ENCODE measurements at regions not wholly inside any gene's neighbourhood (a gene's known extent, or its start where the extent isn't known, plus 50 kb on each side); places are given as distances from the start of the nearest gene placed in this dataset.

GRCh38 chr3:73207946-73208440, 146.5 kb downstream of the EBLN2 start:
- WGBS, 2 donors, result 87 to 89% methylated on average over 3 of the region's 3 CpGs
- intact Hi-C loops (cut with DNase I), result no loop called here
- TF ChIP-seq EP300 (IDR thresholded peaks at IDR 0.05), result no peak

GRCh38 chr3:73210759-73211158, 149.3 kb downstream of the EBLN2 start:
- TF ChIP-seq POLR2AphosphoS5 (IDR thresholded peaks at IDR 0.05) (no peak), POLR2A (IDR thresholded peaks at IDR 0.05) (no peak), EP300 (IDR thresholded peaks at IDR 0.05) (no peak)
- TF ChIP-seq, protein P1, sequence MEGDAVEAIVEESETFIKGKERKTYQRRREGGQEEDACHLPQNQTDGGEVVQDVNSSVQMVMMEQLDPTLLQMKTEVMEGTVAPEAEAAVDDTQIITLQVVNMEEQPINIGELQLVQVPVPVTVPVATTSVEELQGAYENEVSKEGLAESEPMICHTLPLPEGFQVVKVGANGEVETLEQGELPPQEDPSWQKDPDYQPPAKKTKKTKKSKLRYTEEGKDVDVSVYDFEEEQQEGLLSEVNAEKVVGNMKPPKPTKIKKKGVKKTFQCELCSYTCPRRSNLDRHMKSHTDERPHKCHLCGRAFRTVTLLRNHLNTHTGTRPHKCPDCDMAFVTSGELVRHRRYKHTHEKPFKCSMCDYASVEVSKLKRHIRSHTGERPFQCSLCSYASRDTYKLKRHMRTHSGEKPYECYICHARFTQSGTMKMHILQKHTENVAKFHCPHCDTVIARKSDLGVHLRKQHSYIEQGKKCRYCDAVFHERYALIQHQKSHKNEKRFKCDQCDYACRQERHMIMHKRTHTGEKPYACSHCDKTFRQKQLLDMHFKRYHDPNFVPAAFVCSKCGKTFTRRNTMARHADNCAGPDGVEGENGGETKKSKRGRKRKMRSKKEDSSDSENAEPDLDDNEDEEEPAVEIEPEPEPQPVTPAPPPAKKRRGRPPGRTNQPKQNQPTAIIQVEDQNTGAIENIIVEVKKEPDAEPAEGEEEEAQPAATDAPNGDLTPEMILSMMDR (IDR thresholded peaks at IDR 0.05), result no peak
- Histone ChIP-seq H3K36me3 (no peaks in the 10 kb centered on the region), H3K4me1 (no peaks in the 10 kb centered on the region), H3K4me3 (no peak overlapping the region), H3K27me3 (no peaks in the 10 kb centered on the region), H3K27ac (no peak overlapping the region), H3K9me3 (no peaks in the 10 kb centered on the region)
- intact Hi-C loops (cut with DNase I), result no loop called here
- WGBS, 2 donors, result 89 to 93% methylated on average over 3 of the region's 3 CpGs
- DNase-seq, result no peak

More at GRCh38 chr3:73207946-73208440, 146.5 kb downstream of the EBLN2 start:
- no peak for DNase-seq
- Histone ChIP-seq H3K36me3 (no peaks in the 10 kb centered on the region), H3K4me3 (no peak overlapping the region), H3K27ac (no peak overlapping the region), H3K9me3 (no peaks in the 10 kb centered on the region), H3K4me1 (no peaks in the 10 kb centered on the region), H3K27me3 (no peaks in the 10 kb centered on the region)

- H3K27me3 ChIP-seq, result no peaks in the 10 kb centered on the region
- H3K36me3 ChIP-seq, result no peaks in the 10 kb centered on the region
- WGBS, 2 donors, result 67 to 88% methylated on average over 3 of the region's 3 CpGs
- intact Hi-C loops (cut with DNase I), result no loop called here
- no peak overlapping the region for H3K27ac ChIP-seq
- H3K4me1 ChIP-seq, result peaks cover 0 to 4% (median 0%) of the 10 kb centered on the region in 4 donors
- TF ChIP-seq, protein P1 (IDR thresholded peaks at IDR 0.05), result no peak
- no peak for TF ChIP-seq EP300 (IDR thresholded peaks at IDR 0.05)
- no peak for TF ChIP-seq POLR2A (IDR thresholded peaks at IDR 0.05)
- no peak for TF ChIP-seq POLR2AphosphoS5 (IDR thresholded peaks at IDR 0.05)
- no peaks in the 10 kb centered on the region for H3K9me3 ChIP-seq
- H3K4me3 ChIP-seq, result no peak overlapping the region
- no peak for DNase-seq
Observed at GRCh38 chr3:73212683-73213082, 151.2 kb downstream of the EBLN2 start.

GRCh38 chr3:73213896-73214295, 152.4 kb downstream of the EBLN2 start:
- intact Hi-C loops (cut with DNase I), result no loop called here
- no peak for DNase-seq
- Histone ChIP-seq H3K4me3 (no peak overlapping the region), H3K27me3 (no peaks in the 10 kb centered on the region), H3K36me3 (no peaks in the 10 kb centered on the region), H3K9me3 (no peaks in the 10 kb centered on the region), H3K4me1 (peaks cover 0 to 4% (median 0%) of the 10 kb centered on the region in 4 donors), H3K27ac (no peak overlapping the region)
- TF ChIP-seq, protein P1 (IDR thresholded peaks at IDR 0.05), result no peak
- no peak for TF ChIP-seq POLR2AphosphoS5 (IDR thresholded peaks at IDR 0.05)
- TF ChIP-seq POLR2A (IDR thresholded peaks at IDR 0.05), result no peak
- no peak for TF ChIP-seq EP300 (IDR thresholded peaks at IDR 0.05)
- 89 to 98% methylated on average over 1 of the region's 1 CpG for WGBS, 2 donors

GRCh38 chr3:73214846-73215245, 153.4 kb downstream of the EBLN2 start:
- 90 to 97% methylated on average over 2 of the region's 2 CpGs for WGBS, 2 donors
- intact Hi-C loops (cut with DNase I), result no loop called here
- no peak overlapping the region for H3K27ac ChIP-seq

More at GRCh38 chr3:73214846-73215245, 153.4 kb downstream of the EBLN2 start:
- TF ChIP-seq EP300 (IDR thresholded peaks at IDR 0.05), result no peak
- TF ChIP-seq, protein P1 (IDR thresholded peaks at IDR 0.05), result no peak
- TF ChIP-seq POLR2A (IDR thresholded peaks at IDR 0.05), result no peak
- TF ChIP-seq POLR2AphosphoS5 (IDR thresholded peaks at IDR 0.05), result no peak
- H3K4me3 ChIP-seq, result no peak overlapping the region
- no peak for DNase-seq
- H3K27me3 ChIP-seq, result no peaks in the 10 kb centered on the region
- no peaks in the 10 kb centered on the region for H3K36me3 ChIP-seq
- H3K9me3 ChIP-seq, result no peaks in the 10 kb centered on the region
- H3K4me1 ChIP-seq, result peaks cover 0 to 4% (median 0%) of the 10 kb centered on the region in 4 donors
